NB4 (cell line): ENCODE measurements at regions not wholly inside any gene's neighbourhood (a gene's known extent, or its start where the extent isn't known, plus 50 kb on each side); places are given as distances from the start of the nearest gene placed in this dataset.

Source experiments
- DNase-seq: peaks from one replicate; pipeline ENCODE4 v3.0.0; 2010; ENCODE audit warnings: low read depth
- H3K4me3 ChIP-seq: one replicate; pipeline ENCODE4 v1.5.1; 2011; ENCODE audit warnings: mild to moderate bottlenecking, low read depth, low read length, moderate library complexity
- MAX ChIP-seq: IDR thresholded peaks from 2 replicates; pipeline ENCODE4 v1.6.1; 2011; ENCODE audit warnings: low read depth, low read length
- MYC ChIP-seq: IDR thresholded peaks from 2 replicates; pipeline ENCODE4 v1.6.1; 2011; ENCODE audit warnings: low read depth, low read length
- POLR2A ChIP-seq: IDR thresholded peaks from 2 replicates; pipeline ENCODE4 v1.6.1; 2011; ENCODE audit warnings: mild to moderate bottlenecking; ENCODE audit not compliant: insufficient read length; ENCODE audit errors: extremely low read depth
- TF ChIP-seq, protein P1 (sequence below): IDR thresholded peaks from one replicate; pipeline ENCODE4 v1.5.1; 2012; ENCODE audit warnings: low read depth, low read length

DNA sequence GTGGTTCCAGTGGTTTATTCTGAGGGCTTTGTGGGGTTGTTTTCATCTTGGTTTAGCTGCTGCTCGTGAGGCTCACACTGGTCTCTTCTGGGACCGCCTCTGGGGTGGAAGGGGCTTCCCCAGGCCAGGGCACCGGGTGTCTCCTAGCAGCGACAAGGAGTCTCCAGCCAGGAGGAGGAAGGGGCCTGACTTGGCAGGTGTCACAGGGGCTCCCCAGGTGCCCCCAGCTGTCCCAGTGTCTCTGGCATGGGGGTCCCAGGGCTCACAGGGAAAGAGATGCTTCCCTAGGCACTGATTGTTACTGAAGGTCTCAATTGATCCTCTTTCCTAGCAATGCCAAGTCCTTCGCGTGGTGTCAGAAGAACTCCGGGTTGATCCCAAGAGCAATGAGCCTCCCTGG, 241.1 kb upstream of the IRX4 start:
- TF ChIP-seq POLR2A (no peak), MYC (no peak), MAX (no peak)
- TF ChIP-seq, protein P1, sequence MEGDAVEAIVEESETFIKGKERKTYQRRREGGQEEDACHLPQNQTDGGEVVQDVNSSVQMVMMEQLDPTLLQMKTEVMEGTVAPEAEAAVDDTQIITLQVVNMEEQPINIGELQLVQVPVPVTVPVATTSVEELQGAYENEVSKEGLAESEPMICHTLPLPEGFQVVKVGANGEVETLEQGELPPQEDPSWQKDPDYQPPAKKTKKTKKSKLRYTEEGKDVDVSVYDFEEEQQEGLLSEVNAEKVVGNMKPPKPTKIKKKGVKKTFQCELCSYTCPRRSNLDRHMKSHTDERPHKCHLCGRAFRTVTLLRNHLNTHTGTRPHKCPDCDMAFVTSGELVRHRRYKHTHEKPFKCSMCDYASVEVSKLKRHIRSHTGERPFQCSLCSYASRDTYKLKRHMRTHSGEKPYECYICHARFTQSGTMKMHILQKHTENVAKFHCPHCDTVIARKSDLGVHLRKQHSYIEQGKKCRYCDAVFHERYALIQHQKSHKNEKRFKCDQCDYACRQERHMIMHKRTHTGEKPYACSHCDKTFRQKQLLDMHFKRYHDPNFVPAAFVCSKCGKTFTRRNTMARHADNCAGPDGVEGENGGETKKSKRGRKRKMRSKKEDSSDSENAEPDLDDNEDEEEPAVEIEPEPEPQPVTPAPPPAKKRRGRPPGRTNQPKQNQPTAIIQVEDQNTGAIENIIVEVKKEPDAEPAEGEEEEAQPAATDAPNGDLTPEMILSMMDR, result no peak
- no peak for DNase-seq
- H3K4me3 ChIP-seq, result no peak overlapping the region

DNA sequence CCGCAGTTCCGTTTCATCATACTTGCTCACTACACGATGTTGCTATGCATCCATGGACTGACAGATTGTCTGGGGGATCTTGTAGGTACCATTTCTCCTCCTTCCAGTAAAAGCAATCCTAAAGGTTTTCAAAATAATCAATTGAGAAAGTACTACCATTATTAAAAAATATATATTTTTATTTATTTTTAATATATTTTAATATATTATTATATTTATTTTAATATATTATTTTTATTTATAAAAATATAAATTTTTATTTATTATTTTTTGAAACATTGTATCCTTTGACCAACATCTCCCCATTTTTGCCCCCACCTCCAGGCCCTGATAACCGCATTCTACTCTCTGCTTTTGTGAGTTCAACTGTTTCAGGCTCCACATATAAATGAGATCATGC, 237.6 kb upstream of the IRX4 start:
- DNase-seq, result no peak
- no peak overlapping the region for H3K4me3 ChIP-seq
- TF ChIP-seq, protein P1, result no peak
- TF ChIP-seq POLR2A (no peak), MAX (no peak), MYC (no peak)

DNA sequence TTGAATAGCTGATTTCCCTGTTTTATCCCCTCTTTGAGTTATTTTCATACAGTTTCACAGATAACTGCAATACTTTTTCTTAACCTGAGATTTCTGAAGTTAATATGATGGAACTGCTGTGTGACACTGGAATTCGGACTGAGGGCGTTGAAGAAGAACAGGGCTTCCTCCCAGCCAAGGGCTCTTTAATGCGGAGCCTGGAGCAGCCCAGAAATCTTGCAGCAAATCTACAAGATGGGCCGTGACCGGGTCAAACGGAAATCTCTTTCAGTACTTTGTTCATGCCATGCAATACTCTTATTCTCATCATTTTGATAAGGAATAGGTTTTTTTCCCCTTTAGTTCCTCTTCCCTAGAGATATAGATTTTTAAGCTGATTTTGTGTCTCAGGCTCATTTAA, 236.8 kb upstream of the IRX4 start:
- no peak for DNase-seq
- no peak overlapping the region for H3K4me3 ChIP-seq
- TF ChIP-seq POLR2A (no peak), MYC (no peak), MAX (no peak)
- TF ChIP-seq, protein P1, result no peak

DNA sequence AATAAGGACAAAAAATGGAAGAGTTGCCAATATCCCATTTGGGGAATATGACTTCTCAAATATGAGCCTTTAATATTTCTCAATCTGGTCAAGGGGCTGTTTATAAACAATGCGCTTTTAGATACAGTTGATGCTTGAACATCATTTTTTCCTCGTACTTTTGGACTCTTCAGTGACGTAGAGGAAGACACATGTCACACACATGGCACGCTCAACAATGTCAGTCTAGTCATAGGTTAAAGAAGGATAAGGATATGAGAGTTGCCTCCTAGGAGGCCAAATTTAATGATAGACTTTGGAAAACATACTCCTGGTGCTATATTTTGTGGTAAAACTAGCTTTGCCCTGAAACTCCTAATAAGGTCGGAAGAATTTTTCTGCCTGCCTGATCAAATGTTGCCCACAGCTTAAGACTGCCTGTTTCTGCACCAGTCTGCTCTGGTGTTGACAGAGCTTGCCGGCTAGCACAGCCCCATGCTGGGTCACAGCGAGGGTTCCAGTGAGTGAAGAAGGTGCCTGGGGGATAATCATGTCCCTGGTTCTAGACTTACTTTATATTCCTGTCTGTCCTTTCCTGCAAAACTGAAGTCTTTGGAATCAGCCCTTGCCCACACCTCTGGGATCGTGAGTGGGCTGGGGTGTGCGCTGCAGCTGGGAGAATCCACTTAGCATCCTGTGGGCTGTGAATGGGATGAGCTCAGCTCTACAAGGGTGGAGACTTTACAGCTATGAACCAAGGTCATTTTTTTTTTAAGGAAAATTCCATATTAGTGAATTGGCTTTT, 230.8 kb upstream of the IRX4 start:
- TF ChIP-seq, protein P1, result no peak
- TF ChIP-seq MYC, result no peak
- no peak for TF ChIP-seq MAX
- TF ChIP-seq POLR2A, result no peak
- DNase-seq, result no peak
- no peak overlapping the region for H3K4me3 ChIP-seq

DNA sequence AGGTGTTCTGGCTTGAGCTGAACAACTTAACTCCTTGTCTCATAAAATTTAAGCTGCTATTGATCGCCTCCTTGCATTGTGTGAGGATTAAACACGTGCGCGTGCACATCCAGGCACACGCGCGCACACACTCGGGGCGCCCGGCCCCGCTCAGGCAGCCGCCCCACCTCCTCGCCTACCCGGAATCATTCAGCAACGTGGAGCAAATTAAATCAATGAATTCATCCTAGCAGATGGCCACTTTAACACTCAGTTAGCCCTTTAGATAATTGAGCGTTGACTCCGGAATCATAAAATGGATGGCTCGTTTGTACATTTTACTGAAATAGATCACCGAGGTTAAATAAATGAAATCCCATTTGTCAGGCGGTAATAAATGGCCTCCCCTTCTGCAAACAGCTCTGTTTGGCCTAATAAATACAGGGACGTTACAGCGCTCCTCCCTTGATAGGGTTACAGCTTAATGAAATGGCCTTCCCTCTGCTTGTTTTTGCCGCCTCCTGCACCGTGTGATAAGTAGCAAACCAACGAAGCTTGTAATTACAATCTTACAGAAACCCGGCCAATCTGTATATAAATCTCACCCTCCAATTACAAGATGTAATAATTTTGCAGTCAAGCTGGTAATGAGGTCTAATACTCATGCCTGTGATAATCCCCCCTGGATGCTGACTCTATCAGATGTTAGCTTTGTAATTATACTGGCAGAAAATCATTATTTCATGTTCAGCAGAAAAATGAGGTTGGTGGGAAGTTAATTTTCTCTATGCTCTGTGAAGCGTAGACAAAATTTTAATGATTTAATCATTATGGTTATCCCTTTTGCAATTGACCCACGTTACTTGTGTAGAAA, 229.7 kb upstream of the IRX4 start:
- no peak for DNase-seq
- no peak overlapping the region for H3K4me3 ChIP-seq
- TF ChIP-seq POLR2A, result no peak
- TF ChIP-seq MAX, result no peak
- TF ChIP-seq, protein P1, result no peak
- TF ChIP-seq MYC, result no peak
